H1 (cell line): ENCODE measurements at regions not wholly inside any gene's neighbourhood (a gene's known extent, or its start where the extent isn't known, plus 50 kb on each side); places are given as distances from the start of the nearest gene placed in this dataset.
"Not testable (repeated sequence)": the region's sequence is repeated elsewhere in the genome, so short reads cannot be mapped to it uniquely, and the experiment has no call there.

Experiments
- CTCF ChIP-seq, 3 experiments: IDR thresholded peaks; 1 replicate in 2 of 3; 2 replicates in 1 of 3; pipeline versions ENCODE4 v1.5.1 to v1.6.1; 2011; ENCODE audit warnings: low read length in 3 of 3, mild to moderate bottlenecking in 3 of 3, inconsistent platforms in 2 of 3, low read depth in 1 of 3, moderate library complexity in 1 of 3; ENCODE audit not compliant: insufficient read depth in 1 of 3; ENCODE audit errors: control extremely low read depth in 1 of 3
- GABPA ChIP-seq: IDR thresholded peaks from 2 replicates; pipeline ENCODE4 v1.6.1; 2011; ENCODE audit warnings: mild to moderate bottlenecking, low read length, moderate library complexity, borderline replicate concordance; ENCODE audit not compliant: insufficient read depth
- JUN ChIP-seq: IDR thresholded peaks from 2 replicates; pipeline ENCODE4 v1.6.1; 2011; ENCODE audit warnings: low read depth, mild to moderate bottlenecking, improper control_type of control experiment, low read length
- POLR2A ChIP-seq, 2 experiments: IDR thresholded peaks; 1 replicate in 1 of 2; 2 replicates in 1 of 2; pipeline ENCODE4 v1.6.1; 2011; ENCODE audit warnings: low read depth in 2 of 2, low read length in 2 of 2, mild to moderate bottlenecking in 2 of 2; ENCODE audit errors: control extremely low read depth in 1 of 2
- POLR2AphosphoS5 ChIP-seq: IDR thresholded peaks from 2 replicates; pipeline ENCODE4 v1.6.1; 2011; ENCODE audit warnings: low read depth, low read length
- RAD21 ChIP-seq, 2 experiments: IDR thresholded peaks in 1 of 2; conservative IDR thresholded peaks in 1 of 2; 2 replicates each; pipeline ENCODE4 v1.6.1; 2011; ENCODE audit warnings: low read depth in 2 of 2, low read length in 2 of 2, improper control_type of control experiment in 1 of 2, inconsistent platforms in 1 of 2, mild to moderate bottlenecking in 1 of 2, moderate library complexity in 1 of 2
- TAF1 ChIP-seq: IDR thresholded peaks from 2 replicates; pipeline ENCODE4 v1.6.1; 2011; ENCODE audit warnings: mild to moderate bottlenecking, low read depth, low read length

- not testable (repeated sequence) for TF ChIP-seq JUN; GABPA; POLR2A (IDR thresholded peaks at IDR 0.05; ENCODE audit: control extremely low read depth in 1 of 2, low read depth in 2 of 2, low read length in 2 of 2); CTCF (IDR thresholded peaks at IDR 0.05; ENCODE audit: control extremely low read depth in 1 of 3, insufficient read depth in 1 of 3, low read depth in 1 of 3, low read length in 3 of 3); TAF1; POLR2AphosphoS5; RAD21 (IDR thresholded peaks at IDR 0.05 in 1 of 2, conservative IDR thresholded peaks at IDR 0.05 in 1 of 2; ENCODE audit: low read depth in 2 of 2, low read length in 2 of 2)
Observed at GRCh38 chr4:189631568-189631916, 309.1 kb upstream of the FRG1 start.
